ENCODE measurements at regions not wholly inside any gene's neighbourhood (a gene's known extent, or its start where the extent isn't known, plus 50 kb on each side); places are given as distances from the start of the nearest gene placed in this dataset.

DNA sequence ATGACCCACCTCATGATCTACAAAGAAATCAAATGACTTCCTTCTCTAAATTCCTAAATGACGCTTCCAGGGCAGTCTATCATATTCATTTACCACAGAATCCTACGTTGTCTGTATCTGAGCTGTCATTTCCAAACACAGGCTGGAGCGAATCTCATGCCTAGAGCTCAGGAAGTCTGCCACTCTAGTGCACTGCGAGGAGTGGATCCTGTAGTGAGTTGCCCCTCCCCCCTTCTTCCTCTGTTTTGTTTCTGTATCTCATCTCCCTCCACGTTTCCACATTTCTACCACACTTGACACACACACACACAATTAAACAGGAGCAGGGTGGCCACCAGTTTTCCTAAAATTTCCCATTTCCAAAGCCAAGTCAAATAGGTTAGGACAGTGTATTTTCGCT is 415.4 kb upstream of the PRICKLE1 start:
- Mint-ChIP-seq H3K36me3 (no peaks in the 10 kb centered on the region), H3K27ac (no peak overlapping the region), H3K9me3 (peaks cover 0 to 18% (median 0%) of the 10 kb centered on the region in 11 donors), H3K4me1 (peaks cover 0 to 1% (median 0%) of the 10 kb centered on the region in 7 donors), H3K4me3 (no peak overlapping the region), H3K27me3 (no peaks in the 10 kb centered on the region)
- ChIA-PET POLR2A (no interaction called here), CTCF (no interaction called here)
- no peaks in the 10 kb centered on the region for H3K36me3 ChIP-seq (ENCODE audit: control insufficient read depth in 2 of 3, insufficient read depth in 3 of 3, low read length in 3 of 3)
- no peak for DNase-seq
- no peak overlapping the region for H3K27ac ChIP-seq (ENCODE audit: low read depth, low read length)
- no peaks in the 10 kb centered on the region for H3K9me3 ChIP-seq (ENCODE audit: control insufficient read depth in 2 of 3, low read length in 3 of 3)
- no peak for ATAC-seq
- no peak overlapping the region for H3K4me3 ChIP-seq (ENCODE audit: low read length)
- no peaks in the 10 kb centered on the region for H3K27me3 ChIP-seq (ENCODE audit: control insufficient read depth in 2 of 2, insufficient read depth in 2 of 2, low read length in 2 of 2)
- no peaks in the 10 kb centered on the region for H3K4me1 ChIP-seq (ENCODE audit: control insufficient read depth in 2 of 2, insufficient read depth in 2 of 2, low read length in 2 of 2)
- intact Hi-C loops (cut with micrococcal nuclease): no loop called here

DNA sequence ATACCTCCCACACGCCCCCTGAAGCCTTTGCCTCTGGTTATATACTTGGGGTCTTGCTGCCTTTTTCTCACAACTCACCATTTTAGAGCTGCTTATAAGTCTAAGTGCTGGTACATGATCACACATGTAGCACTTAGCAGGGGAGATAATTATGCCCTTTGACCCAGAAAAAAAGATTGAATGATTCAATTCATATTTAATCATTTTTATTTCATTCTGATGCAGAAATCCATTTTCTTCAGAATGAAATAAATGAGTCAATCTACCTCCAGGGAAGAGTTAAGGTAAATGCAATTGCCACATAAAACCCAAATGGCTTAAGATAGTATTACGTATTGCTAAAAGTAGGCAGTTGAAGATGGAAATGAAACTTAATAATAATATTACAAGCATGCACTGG is 414.6 kb upstream of the PRICKLE1 start:
- H3K36me3 ChIP-seq (ENCODE audit: control insufficient read depth in 2 of 3, insufficient read depth in 3 of 3, low read length in 3 of 3): no peaks in the 10 kb centered on the region
- H3K9me3 ChIP-seq (ENCODE audit: control insufficient read depth in 2 of 3, low read length in 3 of 3): no peaks in the 10 kb centered on the region
- H3K4me1 Mint-ChIP-seq: peaks cover 0 to 1% (median 0%) of the 10 kb centered on the region in 7 donors
- no peak overlapping the region for H3K27ac ChIP-seq (ENCODE audit: low read depth, low read length)
- no peaks in the 10 kb centered on the region for H3K27me3 Mint-ChIP-seq
- H3K4me3 Mint-ChIP-seq: no peak overlapping the region
- intact Hi-C loops (cut with micrococcal nuclease): no loop called here
- DNase-seq (no peak), ATAC-seq (no peak)
- no peak overlapping the region for H3K4me3 ChIP-seq (ENCODE audit: low read length)
- H3K27me3 ChIP-seq (ENCODE audit: control insufficient read depth in 2 of 2, insufficient read depth in 2 of 2, low read length in 2 of 2): no peaks in the 10 kb centered on the region
- no peak overlapping the region for H3K27ac Mint-ChIP-seq
- no peaks in the 10 kb centered on the region for H3K4me1 ChIP-seq (ENCODE audit: control insufficient read depth in 2 of 2, insufficient read depth in 2 of 2, low read length in 2 of 2)
- no peaks in the 10 kb centered on the region for H3K36me3 Mint-ChIP-seq
- peaks cover 0 to 18% (median 3%) of the 10 kb centered on the region in 11 donors for H3K9me3 Mint-ChIP-seq
- CTCF ChIA-PET: no interaction called here
- POLR2A ChIA-PET: no interaction called here

DNA sequence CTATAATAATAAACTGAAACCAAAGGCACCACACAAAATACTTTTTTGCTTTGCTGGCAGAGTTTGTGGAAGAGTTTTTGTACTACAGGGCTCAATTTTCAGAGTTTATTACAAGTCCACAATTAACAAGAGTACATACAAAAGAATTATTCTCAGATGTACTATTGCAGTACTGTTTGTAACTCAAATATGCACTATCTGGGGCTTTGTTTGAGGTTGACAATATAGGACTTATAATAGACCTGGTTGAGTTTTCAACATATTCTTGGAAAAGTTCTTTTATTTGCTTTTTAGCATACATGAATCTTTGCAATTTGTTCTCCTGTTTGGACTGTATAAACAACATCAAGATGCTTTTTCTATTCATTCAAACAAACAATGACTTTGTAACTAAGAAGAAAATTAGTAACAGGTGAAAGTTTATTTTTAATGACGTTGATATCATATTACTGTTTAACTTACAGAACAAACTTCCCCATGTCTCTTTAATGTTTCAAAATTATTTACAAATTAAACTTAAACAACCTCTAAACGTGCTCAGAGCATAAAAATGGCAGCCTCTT is 407.4 kb upstream of the PRICKLE1 start:
- ATAC-seq (no peak), DNase-seq (no peak)
- POLR2A ChIA-PET: no interaction called here
- no peak overlapping the region for H3K4me3 Mint-ChIP-seq
- CTCF ChIA-PET: interaction anchor here (0.6 kb wide), 1 partner anchor 605 kb away, joined by 3 read pairs; no protein-coding TSS in a partner anchor
- H3K27ac Mint-ChIP-seq: no peak overlapping the region
- Histone ChIP-seq H3K9me3 (ENCODE audit: control insufficient read depth in 2 of 3, low read length in 3 of 3) (no peaks in the 10 kb centered on the region), H3K27ac (ENCODE audit: low read depth, low read length) (no peak overlapping the region), H3K4me1 (ENCODE audit: control insufficient read depth in 2 of 2, insufficient read depth in 2 of 2, low read length in 2 of 2) (no peaks in the 10 kb centered on the region), H3K27me3 (ENCODE audit: control insufficient read depth in 2 of 2, insufficient read depth in 2 of 2, low read length in 2 of 2) (no peaks in the 10 kb centered on the region), H3K36me3 (ENCODE audit: control insufficient read depth in 2 of 3, insufficient read depth in 3 of 3, low read length in 3 of 3) (no peaks in the 10 kb centered on the region), H3K4me3 (ENCODE audit: low read length) (no peak overlapping the region)
- H3K9me3 Mint-ChIP-seq: peaks cover 0 to 12% (median 5%) of the 10 kb centered on the region in 11 donors
- H3K4me1 Mint-ChIP-seq: no peaks in the 10 kb centered on the region
- H3K27me3 Mint-ChIP-seq: no peaks in the 10 kb centered on the region
- intact Hi-C loops (cut with micrococcal nuclease): no loop called here
- no peaks in the 10 kb centered on the region for H3K36me3 Mint-ChIP-seq

DNA sequence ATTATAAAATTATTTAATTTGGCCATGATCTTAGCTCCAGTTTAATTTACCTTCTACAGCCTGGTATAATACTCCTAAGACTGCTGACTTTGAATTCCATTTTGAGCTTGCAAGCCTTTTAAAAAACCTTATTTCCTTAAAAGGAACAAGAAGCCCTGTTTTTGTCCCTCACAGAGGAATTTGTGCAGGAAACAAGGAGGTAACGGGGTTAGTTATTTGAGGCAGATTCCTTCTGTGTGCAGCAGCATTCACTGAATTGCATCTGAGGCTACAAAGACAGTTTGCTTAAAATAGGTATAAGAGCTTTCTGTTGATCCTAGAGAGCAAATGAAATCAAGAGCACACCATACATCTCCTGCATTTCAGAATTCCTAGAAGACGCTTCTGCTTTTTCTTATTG is 403.3 kb upstream of the PRICKLE1 start:
- H3K36me3 Mint-ChIP-seq: no peaks in the 10 kb centered on the region
- intact Hi-C loops (cut with micrococcal nuclease): no loop called here

DNA sequence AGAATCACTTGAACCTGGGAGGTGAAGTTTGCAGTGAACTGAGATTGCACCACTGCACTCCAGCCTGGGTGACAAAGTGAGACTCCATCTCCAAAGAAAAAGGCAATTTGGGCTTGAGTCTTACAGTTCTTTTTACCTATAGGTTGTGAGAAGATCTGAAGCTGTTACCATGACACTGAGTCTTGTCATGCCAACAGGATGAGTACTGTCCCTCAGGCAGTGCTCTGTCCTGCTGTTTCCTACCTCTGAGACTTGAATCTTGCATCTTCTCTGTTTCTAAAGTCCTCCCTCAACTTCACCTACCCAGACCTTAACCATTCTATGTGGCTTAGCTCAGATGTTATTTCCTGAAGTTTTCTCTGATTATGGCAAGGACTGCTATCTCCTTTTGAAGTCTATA is 400.8 kb upstream of the PRICKLE1 start:
- no peak overlapping the region for H3K4me3 Mint-ChIP-seq
- H3K4me1 Mint-ChIP-seq: no peaks in the 10 kb centered on the region
- POLR2A ChIA-PET: no interaction called here
- no peak for DNase-seq
- H3K36me3 ChIP-seq (ENCODE audit: control insufficient read depth in 2 of 3, insufficient read depth in 3 of 3, low read length in 3 of 3): no peaks in the 10 kb centered on the region
- ATAC-seq: no peak
- H3K27me3 Mint-ChIP-seq: no peaks in the 10 kb centered on the region
- intact Hi-C loops (cut with micrococcal nuclease): no loop called here
- H3K27ac Mint-ChIP-seq: no peak overlapping the region
- H3K9me3 Mint-ChIP-seq: peaks cover 0 to 12% (median 6%) of the 10 kb centered on the region in 11 donors
- no peaks in the 10 kb centered on the region for H3K27me3 ChIP-seq (ENCODE audit: control insufficient read depth in 2 of 2, insufficient read depth in 2 of 2, low read length in 2 of 2)
- no peaks in the 10 kb centered on the region for H3K4me1 ChIP-seq (ENCODE audit: control insufficient read depth in 2 of 2, insufficient read depth in 2 of 2, low read length in 2 of 2)
- no peak overlapping the region for H3K4me3 ChIP-seq (ENCODE audit: low read length)
- H3K27ac ChIP-seq (ENCODE audit: low read depth, low read length): no peak overlapping the region
- H3K9me3 ChIP-seq (ENCODE audit: control insufficient read depth in 2 of 3, low read length in 3 of 3): no peaks in the 10 kb centered on the region
- H3K36me3 Mint-ChIP-seq: no peaks in the 10 kb centered on the region
- CTCF ChIA-PET: no interaction called here

More for the DNA sequence above, 403.3 kb upstream of the PRICKLE1 start:
- Mint-ChIP-seq H3K27ac (no peak overlapping the region), H3K4me1 (no peaks in the 10 kb centered on the region), H3K4me3 (no peak overlapping the region), H3K9me3 (peaks cover 0 to 12% (median 6%) of the 10 kb centered on the region in 11 donors), H3K27me3 (no peaks in the 10 kb centered on the region)
- no peak overlapping the region for H3K27ac ChIP-seq (ENCODE audit: low read depth, low read length)
- POLR2A ChIA-PET: no interaction called here
- H3K9me3 ChIP-seq (ENCODE audit: control insufficient read depth in 2 of 3, low read length in 3 of 3): no peaks in the 10 kb centered on the region
- CTCF ChIA-PET: no interaction called here
- no peaks in the 10 kb centered on the region for H3K36me3 ChIP-seq (ENCODE audit: control insufficient read depth in 2 of 3, insufficient read depth in 3 of 3, low read length in 3 of 3)
- H3K4me3 ChIP-seq (ENCODE audit: low read length): no peak overlapping the region
- no peaks in the 10 kb centered on the region for H3K4me1 ChIP-seq (ENCODE audit: control insufficient read depth in 2 of 2, insufficient read depth in 2 of 2, low read length in 2 of 2)
- ATAC-seq: no peak
- no peaks in the 10 kb centered on the region for H3K27me3 ChIP-seq (ENCODE audit: control insufficient read depth in 2 of 2, insufficient read depth in 2 of 2, low read length in 2 of 2)
- no peak for DNase-seq

DNA sequence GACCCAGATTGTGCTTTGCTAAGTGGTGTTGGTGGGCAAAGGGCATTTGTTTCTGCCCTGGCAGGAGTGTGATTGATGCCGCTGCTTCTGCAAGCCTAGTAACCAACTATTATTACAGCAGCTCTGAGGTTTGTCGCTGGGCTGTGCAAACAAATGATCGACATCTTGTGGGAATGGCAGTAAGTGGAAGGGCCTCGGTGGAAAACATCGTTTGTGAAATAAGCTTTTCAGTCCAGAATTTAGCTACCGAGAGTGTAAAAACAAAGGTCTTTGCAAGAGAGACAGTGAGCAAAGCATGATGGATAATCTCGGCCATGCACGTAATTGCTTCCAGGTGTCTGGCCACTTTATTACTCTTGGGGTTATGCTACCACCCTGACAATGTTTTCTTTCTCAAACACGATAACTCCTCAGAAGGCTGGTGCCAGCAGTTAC is 397.7 kb upstream of the PRICKLE1 start:
- peaks cover 0 to 5% (median 0%) of the 10 kb centered on the region in 11 donors for H3K9me3 Mint-ChIP-seq

DNA sequence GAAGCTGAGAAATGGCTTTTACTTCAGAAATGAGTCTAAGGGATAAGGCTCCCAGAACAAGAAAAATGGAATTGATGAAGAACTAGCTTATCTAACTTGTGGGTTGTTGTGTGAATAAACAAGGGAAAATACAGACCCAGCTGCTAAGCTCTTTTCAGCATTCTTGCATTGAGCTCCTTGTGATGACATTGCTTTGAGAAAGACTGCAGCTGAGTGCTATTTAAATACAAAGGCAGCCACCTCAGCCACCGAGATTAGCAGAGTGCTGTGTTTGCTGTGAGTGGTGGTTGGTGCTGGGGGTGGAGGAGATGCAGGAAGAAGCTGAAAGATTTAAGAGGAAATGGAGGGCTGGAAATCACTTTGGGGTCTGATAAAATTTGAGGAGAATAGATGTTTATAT is 396.0 kb upstream of the PRICKLE1 start:
- H3K4me1 ChIP-seq (ENCODE audit: control insufficient read depth in 2 of 2, insufficient read depth in 2 of 2, low read length in 2 of 2): no peaks in the 10 kb centered on the region
- Mint-ChIP-seq H3K9me3 (peaks cover 0 to 3% (median 0%) of the 10 kb centered on the region in 11 donors), H3K27ac (no peak overlapping the region), H3K4me1 (no peaks in the 10 kb centered on the region), H3K27me3 (no peaks in the 10 kb centered on the region), H3K4me3 (no peak overlapping the region), H3K36me3 (no peaks in the 10 kb centered on the region)
- DNase-seq: no peak
- ChIA-PET CTCF (no interaction called here), POLR2A (no interaction called here)
- ATAC-seq: no peak
- intact Hi-C loops (cut with micrococcal nuclease): no loop called here
- no peak overlapping the region for H3K4me3 ChIP-seq (ENCODE audit: low read length)
- H3K9me3 ChIP-seq (ENCODE audit: control insufficient read depth in 2 of 3, low read length in 3 of 3): no peaks in the 10 kb centered on the region
- no peak overlapping the region for H3K27ac ChIP-seq (ENCODE audit: low read depth, low read length)
- no peaks in the 10 kb centered on the region for H3K36me3 ChIP-seq (ENCODE audit: control insufficient read depth in 2 of 3, insufficient read depth in 3 of 3, low read length in 3 of 3)
- no peaks in the 10 kb centered on the region for H3K27me3 ChIP-seq (ENCODE audit: control insufficient read depth in 2 of 2, insufficient read depth in 2 of 2, low read length in 2 of 2)

More for the DNA sequence above, 397.7 kb upstream of the PRICKLE1 start:
- DNase-seq (no peak), ATAC-seq (no peak)
- intact Hi-C loops (cut with micrococcal nuclease): no loop called here
- H3K27ac ChIP-seq (ENCODE audit: low read depth, low read length): no peak overlapping the region
- no peaks in the 10 kb centered on the region for H3K27me3 Mint-ChIP-seq
- POLR2A ChIA-PET: no interaction called here
- no peaks in the 10 kb centered on the region for H3K9me3 ChIP-seq (ENCODE audit: control insufficient read depth in 2 of 3, low read length in 3 of 3)
- CTCF ChIA-PET: no interaction called here
- H3K27me3 ChIP-seq (ENCODE audit: control insufficient read depth in 2 of 2, insufficient read depth in 2 of 2, low read length in 2 of 2): no peaks in the 10 kb centered on the region
- H3K4me1 ChIP-seq (ENCODE audit: control insufficient read depth in 2 of 2, insufficient read depth in 2 of 2, low read length in 2 of 2): no peaks in the 10 kb centered on the region
- H3K36me3 Mint-ChIP-seq: no peaks in the 10 kb centered on the region
- H3K27ac Mint-ChIP-seq: no peak overlapping the region
- no peaks in the 10 kb centered on the region for H3K4me1 Mint-ChIP-seq
- H3K4me3 Mint-ChIP-seq: no peak overlapping the region
- no peak overlapping the region for H3K4me3 ChIP-seq (ENCODE audit: low read length)
- no peaks in the 10 kb centered on the region for H3K36me3 ChIP-seq (ENCODE audit: control insufficient read depth in 2 of 3, insufficient read depth in 3 of 3, low read length in 3 of 3)
